ENCODE measurements at regions not wholly inside any gene's neighbourhood (a gene's known extent, or its start where the extent isn't known, plus 50 kb on each side); places are given as distances from the start of the nearest gene placed in this dataset.

DNA sequence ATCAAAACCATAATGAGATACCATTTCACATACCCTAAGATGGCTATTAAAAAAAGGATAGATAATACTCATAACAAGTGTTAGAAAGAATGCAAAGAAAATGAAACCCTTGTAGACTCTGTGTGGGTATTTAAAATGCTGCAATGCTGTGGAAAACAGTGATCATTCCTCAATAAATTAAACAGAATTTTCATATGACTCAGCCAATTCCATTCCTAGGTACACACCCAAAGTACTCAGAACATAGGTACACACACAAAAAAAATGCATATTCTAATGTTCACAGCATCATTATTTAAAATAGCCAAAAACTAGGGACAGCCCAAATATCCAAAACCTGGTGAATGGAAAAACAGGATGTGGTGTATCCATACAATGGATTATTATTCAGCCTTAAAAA, 502.3 kb downstream of the KCNJ3 start:
- POLR2A ChIA-PET, result no interaction called here
- CTCF ChIA-PET, result interaction anchor here (1.4 to 1.5 kb wide), 2 partner anchors 16 to 577 kb away, joined by 3 read pairs; no protein-coding TSS in a partner anchor
- DNase-seq (ENCODE audit: extremely low spot score), result no peak
- TF ChIP-seq, protein P1, sequence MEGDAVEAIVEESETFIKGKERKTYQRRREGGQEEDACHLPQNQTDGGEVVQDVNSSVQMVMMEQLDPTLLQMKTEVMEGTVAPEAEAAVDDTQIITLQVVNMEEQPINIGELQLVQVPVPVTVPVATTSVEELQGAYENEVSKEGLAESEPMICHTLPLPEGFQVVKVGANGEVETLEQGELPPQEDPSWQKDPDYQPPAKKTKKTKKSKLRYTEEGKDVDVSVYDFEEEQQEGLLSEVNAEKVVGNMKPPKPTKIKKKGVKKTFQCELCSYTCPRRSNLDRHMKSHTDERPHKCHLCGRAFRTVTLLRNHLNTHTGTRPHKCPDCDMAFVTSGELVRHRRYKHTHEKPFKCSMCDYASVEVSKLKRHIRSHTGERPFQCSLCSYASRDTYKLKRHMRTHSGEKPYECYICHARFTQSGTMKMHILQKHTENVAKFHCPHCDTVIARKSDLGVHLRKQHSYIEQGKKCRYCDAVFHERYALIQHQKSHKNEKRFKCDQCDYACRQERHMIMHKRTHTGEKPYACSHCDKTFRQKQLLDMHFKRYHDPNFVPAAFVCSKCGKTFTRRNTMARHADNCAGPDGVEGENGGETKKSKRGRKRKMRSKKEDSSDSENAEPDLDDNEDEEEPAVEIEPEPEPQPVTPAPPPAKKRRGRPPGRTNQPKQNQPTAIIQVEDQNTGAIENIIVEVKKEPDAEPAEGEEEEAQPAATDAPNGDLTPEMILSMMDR (IDR thresholded peaks at IDR 0.05; ENCODE audit: control extremely low read depth, extremely low read depth, low read depth, missing control alignments), result no peak

DNA sequence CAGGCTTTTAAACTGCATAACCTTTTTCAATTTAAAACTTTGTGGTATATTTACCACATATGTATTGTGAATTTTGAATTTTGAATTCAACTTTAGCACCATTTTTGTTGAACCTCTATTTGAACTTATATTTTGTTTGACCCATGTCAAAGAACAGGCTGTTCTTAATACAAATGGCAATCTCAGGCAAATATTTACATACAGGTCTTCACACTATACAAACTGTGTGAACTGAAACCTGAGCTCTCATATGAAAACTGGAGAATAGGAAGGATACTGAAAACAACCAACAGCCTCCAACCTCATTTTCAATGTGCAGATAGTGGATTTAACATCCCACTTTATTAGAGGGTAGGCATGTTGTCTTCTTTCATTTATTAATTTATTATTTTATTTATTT, 491.8 kb downstream of the KCNJ3 start:
- CTCF ChIA-PET, result no interaction called here
- DNase-seq (ENCODE audit: extremely low spot score), result no peak
- POLR2A ChIA-PET, result no interaction called here
- TF ChIP-seq, protein P1 (IDR thresholded peaks at IDR 0.05; ENCODE audit: control extremely low read depth, extremely low read depth, low read depth, missing control alignments), result no peak

DNA sequence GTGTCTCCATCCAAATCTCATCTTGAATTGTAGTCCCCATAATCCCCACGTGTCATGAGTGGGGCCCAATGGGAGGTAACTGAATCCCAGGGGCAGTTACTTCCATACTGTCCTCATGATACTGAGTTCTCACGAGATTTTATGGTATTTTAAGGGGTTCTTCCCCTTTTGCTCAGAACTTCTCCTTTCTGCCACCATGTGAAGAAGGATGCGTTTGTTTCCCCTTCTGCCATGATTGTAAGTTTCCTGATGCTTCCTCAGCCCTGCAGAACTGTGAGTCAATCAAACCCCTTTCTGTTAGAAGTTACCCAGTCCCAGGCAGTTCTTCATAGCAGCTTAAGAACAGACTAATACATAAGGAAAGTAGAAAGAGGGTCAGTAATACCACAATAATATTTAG, 480.4 kb downstream of the KCNJ3 start:
- POLR2A ChIA-PET, result no interaction called here
- CTCF ChIA-PET, result interaction anchor here (2.9 kb wide), 1 partner anchor 11 kb away, joined by 7 read pairs; no protein-coding TSS in a partner anchor
- TF ChIP-seq, protein P1 (IDR thresholded peaks at IDR 0.05; ENCODE audit: control extremely low read depth, extremely low read depth, low read depth, missing control alignments), result no peak
- DNase-seq (ENCODE audit: extremely low spot score), result no peak

DNA sequence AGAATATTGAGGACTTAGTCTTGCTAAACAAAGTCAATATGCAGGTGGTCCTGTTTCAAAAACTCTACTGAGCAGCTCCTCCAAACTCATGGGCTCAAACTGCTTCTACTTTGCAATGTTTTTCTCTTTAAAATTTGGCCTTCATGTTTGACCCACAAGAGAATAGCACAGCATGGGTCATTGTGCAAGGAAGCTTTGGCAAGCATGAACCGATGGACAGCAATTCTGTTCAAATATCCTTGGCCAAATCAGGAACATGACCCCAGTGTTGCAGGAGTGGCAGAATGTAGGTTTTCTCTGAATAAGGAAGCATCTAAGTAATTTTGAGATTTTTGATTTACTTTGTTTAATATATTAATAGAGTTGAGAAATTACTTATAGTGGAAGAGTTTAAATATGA, 477.9 kb downstream of the KCNJ3 start:
- DNase-seq (ENCODE audit: extremely low spot score), result no peak
- ChIA-PET POLR2A (no interaction called here), CTCF (interaction anchor here (1.3 to 1.6 kb wide), 3 partner anchors 9 to 23 kb away, joined by 3 to 4 read pairs (median 4); no protein-coding TSS in a partner anchor)
- TF ChIP-seq, protein P1 (IDR thresholded peaks at IDR 0.05; ENCODE audit: control extremely low read depth, extremely low read depth, low read depth, missing control alignments), result no peak

DNA sequence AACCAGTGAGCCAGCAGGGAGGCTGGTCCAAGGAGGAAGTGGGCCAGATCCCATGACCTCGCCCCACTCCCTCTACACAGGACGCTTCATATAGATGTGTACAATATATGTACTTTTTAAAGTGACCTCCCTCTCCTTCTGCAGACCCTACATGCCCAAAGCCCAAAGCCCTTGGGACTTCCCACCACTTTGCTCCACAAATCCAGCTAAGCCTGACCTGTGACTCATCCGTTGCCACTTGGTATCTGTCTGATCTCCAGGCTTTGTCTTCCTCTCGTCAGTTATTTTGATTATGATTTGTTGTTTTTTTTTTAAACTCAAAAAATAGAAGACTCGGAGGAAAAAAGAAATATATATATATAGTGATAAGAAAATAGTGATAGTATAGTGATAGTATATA, 470.8 kb downstream of the KCNJ3 start:
- no peak for DNase-seq (ENCODE audit: extremely low spot score)
- TF ChIP-seq, protein P1 (IDR thresholded peaks at IDR 0.05; ENCODE audit: control extremely low read depth, extremely low read depth, low read depth, missing control alignments), result no peak
- CTCF ChIA-PET, result interaction anchor here (0.9 kb wide), 1 partner anchor 16 kb away, joined by 4 read pairs; no protein-coding TSS in a partner anchor
- POLR2A ChIA-PET, result no interaction called here

DNA sequence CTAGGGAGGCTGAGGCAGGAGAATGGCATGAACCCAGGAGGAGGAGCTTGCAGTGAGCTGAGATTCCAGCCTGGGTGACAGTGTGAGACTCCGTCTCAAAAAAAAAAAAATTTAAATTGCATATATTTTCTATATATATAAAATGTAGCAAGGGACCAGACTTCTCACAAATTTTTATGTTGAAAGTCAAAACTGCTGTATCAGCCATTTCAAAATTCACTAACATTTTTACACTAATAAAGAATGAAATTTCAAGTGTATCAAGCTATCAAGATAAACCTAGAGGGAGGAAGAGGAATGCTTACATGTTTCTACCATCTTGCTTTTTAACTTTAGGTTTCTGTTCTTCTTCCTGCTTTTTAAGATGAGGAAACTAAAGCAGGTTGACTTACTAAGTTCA, 464.0 kb downstream of the KCNJ3 start:
- TF ChIP-seq, protein P1 (IDR thresholded peaks at IDR 0.05; ENCODE audit: control extremely low read depth, extremely low read depth, low read depth, missing control alignments), result no peak
- ChIA-PET POLR2A (no interaction called here), CTCF (interaction anchor here (0.8 to 2.0 kb wide), 3 partner anchors 11 to 23 kb away, joined by 3 to 4 read pairs (median 4); no protein-coding TSS in a partner anchor)
- DNase-seq (ENCODE audit: extremely low spot score), result no peak
